NB4 (cell line): ENCODE measurements at regions not wholly inside any gene's neighbourhood (a gene's known extent, or its start where the extent isn't known, plus 50 kb on each side); places are given as distances from the start of the nearest gene placed in this dataset.

Source experiments
- DNase-seq: peaks from one replicate; pipeline ENCODE4 v3.0.0; 2010; ENCODE audit warnings: low read depth
- H3K4me3 ChIP-seq: one replicate; pipeline ENCODE4 v1.5.1; 2011; ENCODE audit warnings: mild to moderate bottlenecking, low read depth, low read length, moderate library complexity
- CTCF ChIP-seq: IDR thresholded peaks from one replicate; pipeline ENCODE4 v1.5.1; 2012; ENCODE audit warnings: low read depth, low read length
- MYC ChIP-seq: IDR thresholded peaks from 2 replicates; pipeline ENCODE4 v1.6.1; 2011; ENCODE audit warnings: low read depth, low read length
- POLR2A ChIP-seq: IDR thresholded peaks from 2 replicates; pipeline ENCODE4 v1.6.1; 2011; ENCODE audit warnings: mild to moderate bottlenecking; ENCODE audit not compliant: insufficient read length; ENCODE audit errors: extremely low read depth
- TF ChIP-seq, protein P1 (sequence below): IDR thresholded peaks from 2 replicates; pipeline ENCODE4 v1.6.1; 2011; ENCODE audit warnings: low read depth, low read length

- TF ChIP-seq, protein P1, sequence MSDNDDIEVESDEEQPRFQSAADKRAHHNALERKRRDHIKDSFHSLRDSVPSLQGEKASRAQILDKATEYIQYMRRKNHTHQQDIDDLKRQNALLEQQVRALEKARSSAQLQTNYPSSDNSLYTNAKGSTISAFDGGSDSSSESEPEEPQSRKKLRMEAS, result no peak
- TF ChIP-seq POLR2A (no peak), CTCF (no peak), MYC (no peak)
- DNase-seq, result no peak
Observed at GRCh38 chr4:151459375-151459774, 50.4 kb downstream of the FHIP1A start.

GRCh38 chr4:151460434-151460833 lies 51.5 kb downstream of the FHIP1A start:
- TF ChIP-seq POLR2A, result no peak
- no peak for TF ChIP-seq MYC
- TF ChIP-seq CTCF, result no peak
- TF ChIP-seq, protein P1, result no peak
- DNase-seq, result no peak
- no peak overlapping the region for H3K4me3 ChIP-seq

More at GRCh38 chr4:151459375-151459774, 50.4 kb downstream of the FHIP1A start:
- no peak overlapping the region for H3K4me3 ChIP-seq

DNA sequence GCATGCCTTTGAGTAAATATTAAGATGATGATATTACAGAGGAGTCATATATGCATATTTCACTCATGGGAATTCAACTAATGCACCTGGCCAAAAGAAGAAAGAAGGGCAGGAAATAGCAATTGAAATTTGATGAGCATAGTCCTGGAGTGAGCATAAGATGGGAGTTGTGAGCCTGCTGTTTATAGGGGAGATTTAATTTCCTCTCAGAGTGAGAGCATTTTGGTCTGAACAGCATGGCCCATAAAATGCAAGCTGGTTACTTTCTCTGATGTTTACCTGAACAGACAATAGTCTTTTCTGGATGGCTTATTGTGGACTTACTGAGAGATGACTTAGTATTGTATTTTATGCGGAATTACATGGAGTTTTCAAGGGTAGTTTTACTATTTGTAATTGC lies 53.6 kb downstream of the FHIP1A start:
- no peak for DNase-seq
- no peak overlapping the region for H3K4me3 ChIP-seq
- TF ChIP-seq CTCF (no peak), POLR2A (no peak), MYC (no peak)
- TF ChIP-seq, protein P1, result no peak

DNA sequence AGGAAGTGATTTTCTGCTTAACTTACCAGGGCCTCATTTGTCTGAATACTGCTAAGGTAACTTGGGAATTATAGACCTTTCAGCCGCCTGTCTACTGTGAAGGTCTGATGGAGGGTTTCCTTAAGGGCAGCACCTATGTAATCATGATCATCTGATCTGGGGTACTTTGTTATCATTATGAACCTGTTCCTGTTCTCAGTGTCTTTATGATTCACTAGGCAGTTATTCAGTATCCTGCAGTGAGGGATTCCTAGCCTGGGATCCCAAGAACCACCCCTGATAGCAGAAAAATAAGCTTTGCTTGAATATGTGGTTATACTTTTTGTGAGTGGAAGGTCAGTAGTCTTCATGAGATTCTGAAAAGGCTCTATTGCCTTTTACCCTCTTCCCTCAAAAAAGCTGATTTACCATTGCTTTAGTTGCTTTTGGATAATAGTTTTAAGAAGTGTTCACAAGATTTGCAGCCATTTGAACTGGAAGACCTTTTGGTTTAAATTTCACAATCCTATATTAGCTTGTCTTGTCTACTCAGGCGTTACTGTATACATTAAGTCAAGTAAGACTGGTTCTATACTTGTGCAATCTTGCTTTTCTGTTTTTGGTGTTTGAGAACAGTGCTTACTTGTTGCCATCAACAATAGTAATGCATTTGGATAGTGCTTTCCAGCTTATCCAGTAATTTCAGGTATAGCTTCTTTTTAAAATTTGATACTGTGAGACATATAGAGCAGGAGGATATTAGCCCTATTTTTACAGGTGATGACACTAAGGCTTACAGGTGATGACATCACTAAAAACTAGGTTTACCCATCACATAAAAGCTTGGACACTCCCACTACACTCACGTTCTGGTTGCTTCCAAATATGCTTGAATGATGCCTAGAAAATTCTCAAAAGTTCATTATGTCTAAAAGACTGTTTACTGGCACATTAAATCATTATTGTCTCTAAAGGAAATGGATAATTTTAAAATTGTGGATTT lies 60.0 kb downstream of the FHIP1A start:
- DNase-seq, result no peak
- TF ChIP-seq MYC, result no peak
- no peak for TF ChIP-seq CTCF
- TF ChIP-seq, protein P1, result no peak
- TF ChIP-seq POLR2A, result no peak

DNA sequence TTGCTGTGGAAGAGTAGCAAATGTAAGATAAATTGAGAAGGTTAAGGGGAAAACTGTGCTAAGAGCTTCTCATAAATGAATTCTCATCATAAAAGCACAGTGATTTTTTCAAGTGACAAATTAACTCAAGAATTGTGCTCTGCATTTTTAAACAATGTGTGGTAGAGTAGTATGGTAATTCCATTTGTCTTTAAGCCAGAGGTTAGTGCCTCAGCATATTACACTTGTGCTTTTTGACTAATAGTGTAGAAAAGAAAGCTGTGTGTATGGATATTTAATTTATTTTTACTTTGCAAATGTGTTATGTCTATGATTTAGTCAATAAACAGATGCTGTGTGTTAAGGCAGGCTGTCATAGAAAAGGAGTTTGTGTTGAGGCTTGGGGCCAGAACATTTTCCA lies 61.0 kb downstream of the FHIP1A start:
- TF ChIP-seq, protein P1, result no peak
- TF ChIP-seq CTCF (no peak), MYC (no peak), POLR2A (no peak)
- no peak overlapping the region for H3K4me3 ChIP-seq
- no peak for DNase-seq

More for the DNA sequence above, 60.0 kb downstream of the FHIP1A start:
- H3K4me3 ChIP-seq, result no peak overlapping the region
